ENCODE measurements at regions not wholly inside any gene's neighbourhood (a gene's known extent, or its start where the extent isn't known, plus 50 kb on each side); places are given as distances from the start of the nearest gene placed in this dataset.

DNA sequence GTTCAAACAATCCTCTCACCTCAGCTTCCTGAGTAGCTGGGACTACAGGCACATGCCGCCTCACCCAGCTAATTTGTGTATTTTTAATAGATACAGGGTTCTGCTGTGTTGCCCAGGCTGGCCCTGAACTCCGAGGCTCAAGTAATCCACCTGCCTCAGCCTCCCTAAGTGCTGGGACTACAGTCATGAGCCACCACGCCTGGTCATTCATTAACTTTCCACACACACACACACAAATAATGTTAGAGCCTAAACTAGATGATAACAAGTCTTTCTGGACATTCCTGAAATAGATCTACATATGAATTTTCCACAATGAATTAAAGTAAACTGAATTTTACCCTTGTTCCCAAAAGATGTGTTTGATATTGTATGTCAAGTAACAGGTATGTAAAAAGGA is 776.0 kb downstream of the GALC start:
- DNase-seq, result no peak

- no peak for DNase-seq
Observed at GRCh38 chr14:87214558-87214957, 778.4 kb downstream of the GALC start.

- DNase-seq, result no peak
Observed at GRCh38 chr14:87207756-87208155, 785.2 kb downstream of the GALC start.

DNA sequence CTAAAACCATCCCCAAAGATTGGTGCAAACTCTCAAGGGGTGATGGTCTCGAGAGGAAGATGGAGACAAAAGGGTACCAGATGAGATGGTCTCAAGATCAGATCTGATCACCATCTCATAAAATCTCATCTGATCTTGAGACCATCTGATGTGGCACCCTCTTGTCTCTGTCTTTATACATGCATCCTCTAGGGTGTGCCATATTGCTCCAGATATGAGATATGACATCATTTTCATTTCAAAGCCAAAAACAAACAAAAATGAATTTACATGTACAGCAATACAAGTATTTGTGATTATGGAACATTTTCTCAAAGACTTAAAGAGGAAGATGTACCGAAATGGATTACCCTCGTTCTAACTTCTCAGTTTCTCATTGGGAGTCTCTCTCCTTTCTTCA is 787.2 kb downstream of the GALC start:
- no peak for DNase-seq

- DNase-seq, result no peak
Observed at GRCh38 chr14:87203346-87203745, 789.6 kb downstream of the GALC start.

- no peak for DNase-seq
Observed at GRCh38 chr14:87199381-87199780, 793.6 kb downstream of the GALC start.

DNA sequence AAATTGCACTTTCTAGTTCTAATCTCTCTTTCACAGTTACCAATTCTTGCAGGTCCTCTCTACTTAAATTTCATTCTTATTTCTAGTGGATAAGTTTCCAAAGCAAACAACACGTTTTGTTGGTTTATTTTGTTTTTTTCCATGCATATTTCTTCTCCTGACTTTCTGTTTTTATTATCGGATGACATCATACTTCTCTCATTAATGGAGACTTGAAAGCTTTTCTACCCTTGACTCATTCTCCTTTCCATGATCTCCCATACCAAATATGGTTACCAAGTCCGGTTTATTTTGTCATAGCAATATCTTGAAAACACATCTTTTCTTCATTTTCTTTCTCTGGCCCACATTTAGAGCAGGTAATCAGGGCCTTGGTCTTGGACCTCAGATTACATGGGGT is 796.5 kb downstream of the GALC start:
- DNase-seq, result no peak

DNA sequence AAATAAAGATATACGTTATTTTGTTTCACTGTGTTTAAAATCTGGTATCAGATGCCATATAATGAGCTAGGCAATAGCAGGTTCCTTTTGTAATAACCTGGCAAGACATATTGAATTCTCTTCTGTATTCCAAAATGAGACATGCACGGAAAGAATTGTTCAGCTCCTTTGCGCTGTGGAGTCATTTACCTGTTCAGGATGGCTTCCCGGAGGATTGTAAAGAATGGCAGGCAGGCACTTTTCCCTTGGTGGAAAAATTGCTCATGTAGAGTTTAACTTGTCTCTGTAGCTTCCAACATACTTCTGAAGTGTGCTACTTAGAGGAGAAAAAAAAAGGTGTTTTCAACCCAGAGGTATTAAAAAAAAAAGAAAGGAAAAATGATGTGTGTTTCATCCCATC is 805.2 kb downstream of the GALC start:
- DNase-seq, result no peak

GRCh38 chr14:87186737-87187136 is 806.2 kb downstream of the GALC start:
- DNase-seq, result no peak

GRCh38 chr14:87185961-87186560 is 806.9 kb downstream of the GALC start:
- DNase-seq, result no peak

DNA sequence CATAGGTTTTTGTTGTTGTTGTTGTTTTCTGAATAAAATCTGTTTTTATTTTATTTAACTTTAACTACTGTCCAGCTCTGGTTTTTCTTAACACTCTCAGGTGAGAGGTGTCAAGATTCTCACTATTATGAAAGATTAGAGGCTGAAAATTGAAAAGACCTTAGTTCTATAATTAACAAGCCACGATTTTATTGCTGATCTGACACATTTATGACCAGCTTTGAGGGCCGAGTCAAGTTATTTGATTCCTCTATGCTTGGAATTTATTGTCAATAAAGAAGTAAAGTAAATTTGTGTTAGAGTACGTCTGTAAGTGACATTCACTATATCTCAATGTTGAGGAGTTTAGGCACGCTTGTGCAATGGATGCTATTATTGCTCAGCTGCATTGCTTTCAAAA is 808.8 kb downstream of the GALC start:
- no peak for DNase-seq

GRCh38 chr14:87181288-87181687 is 811.7 kb downstream of the GALC start:
- DNase-seq, result no peak

GRCh38 chr14:87179936-87180335 is 813.0 kb downstream of the GALC start:
- DNase-seq, result no peak

DNA sequence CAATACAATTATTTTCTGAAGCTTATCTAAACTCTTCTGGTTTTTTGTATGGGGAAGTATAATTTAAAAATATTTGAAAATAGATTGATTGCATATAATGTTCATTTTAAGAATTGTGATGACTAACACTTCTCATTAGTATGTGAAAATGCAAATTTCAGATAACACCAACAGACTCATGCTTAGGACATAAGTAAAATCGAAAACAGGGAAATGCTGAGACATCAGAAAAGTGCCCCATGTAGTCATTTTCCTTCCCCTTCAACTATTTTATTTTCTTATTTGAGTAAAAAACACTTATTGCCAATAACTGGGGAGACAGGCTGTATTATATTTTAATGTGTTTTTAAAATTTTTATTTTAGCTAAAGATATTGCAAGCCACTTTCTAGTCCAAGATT is 814.7 kb downstream of the GALC start:
- DNase-seq, result no peak

GRCh38 chr14:87175175-87175574 is 817.8 kb downstream of the GALC start:
- DNase-seq, result no peak

DNA sequence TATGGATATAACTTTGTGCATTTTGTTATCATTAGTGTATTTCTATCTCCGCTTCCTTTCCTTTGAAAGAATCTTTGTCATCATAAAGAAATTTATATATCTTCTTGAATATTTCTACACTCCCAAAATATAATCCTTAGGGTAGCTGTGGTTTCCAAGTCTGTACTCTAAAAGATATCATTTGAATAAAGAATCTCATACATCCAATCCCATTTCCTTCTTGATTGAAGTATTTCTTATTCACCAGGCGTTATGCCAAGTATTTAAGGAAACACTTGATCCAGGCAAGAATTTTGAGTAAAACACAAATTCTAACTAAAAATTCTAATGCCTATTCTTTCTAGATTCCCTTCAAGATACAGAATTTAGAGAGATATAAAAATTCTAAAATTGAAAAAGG is 821.8 kb downstream of the GALC start:
- DNase-seq, result no peak

- no peak for DNase-seq
Observed at GRCh38 chr14:87170179-87170578, 822.8 kb downstream of the GALC start.

DNA sequence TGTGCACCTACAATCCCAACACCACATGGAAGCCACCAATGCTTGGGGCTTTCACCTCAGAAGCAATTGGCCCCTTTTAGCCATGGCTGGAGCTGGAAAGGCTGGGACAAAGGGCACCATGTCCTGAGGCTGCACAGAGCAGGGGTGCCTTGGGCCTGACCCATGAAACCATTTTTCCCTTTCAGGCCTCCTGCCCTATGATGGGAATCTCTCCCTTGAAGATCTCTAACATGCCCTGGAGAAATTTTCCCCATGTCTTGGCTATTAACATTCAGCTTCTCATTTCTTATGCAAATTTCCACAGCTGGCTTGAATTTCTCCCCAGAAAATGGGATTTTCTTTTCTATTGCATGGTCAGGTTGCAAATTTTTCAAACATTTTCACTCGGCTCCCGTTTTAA is 823.6 kb downstream of the GALC start:
- no peak for DNase-seq

DNA sequence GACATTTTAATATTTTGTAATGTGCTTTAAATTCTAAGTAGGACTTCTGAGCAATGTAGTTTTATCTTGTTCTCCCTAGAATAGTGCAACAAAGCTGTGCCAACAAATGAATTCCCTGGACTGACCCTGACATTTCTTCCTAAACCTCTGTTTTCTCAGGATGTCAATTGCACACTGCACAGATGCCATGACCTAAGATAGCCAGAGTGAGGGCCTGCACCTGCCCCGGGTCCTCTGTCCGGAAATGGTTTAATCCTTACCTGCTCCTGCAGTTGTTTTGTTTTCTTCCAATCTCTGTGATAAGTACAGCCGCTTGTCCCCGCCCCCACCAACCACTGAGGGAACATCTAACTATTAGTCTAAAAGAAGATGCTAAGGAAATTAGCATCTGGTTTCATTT is 831.5 kb downstream of the GALC start:
- no peak for DNase-seq

DNA sequence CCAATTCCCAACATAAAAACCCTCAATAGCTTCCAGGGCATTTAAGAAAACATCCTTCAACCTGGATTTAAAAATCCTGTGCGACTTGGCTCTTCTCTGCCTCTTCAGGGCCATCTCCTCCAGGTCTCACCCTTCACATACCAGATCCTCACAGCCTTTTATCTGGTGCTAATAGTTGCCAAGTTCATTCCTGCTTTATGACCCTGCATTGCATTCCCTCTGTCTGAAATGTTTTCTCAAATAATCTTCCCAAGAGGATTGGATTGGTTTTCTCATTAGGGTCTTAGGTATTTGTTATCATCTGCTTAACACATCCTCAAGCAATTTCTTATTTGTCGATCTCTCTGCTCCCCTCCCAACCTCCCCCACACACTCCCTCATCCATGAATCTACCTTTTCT is 832.0 kb downstream of the GALC start:
- DNase-seq, result no peak

DNA sequence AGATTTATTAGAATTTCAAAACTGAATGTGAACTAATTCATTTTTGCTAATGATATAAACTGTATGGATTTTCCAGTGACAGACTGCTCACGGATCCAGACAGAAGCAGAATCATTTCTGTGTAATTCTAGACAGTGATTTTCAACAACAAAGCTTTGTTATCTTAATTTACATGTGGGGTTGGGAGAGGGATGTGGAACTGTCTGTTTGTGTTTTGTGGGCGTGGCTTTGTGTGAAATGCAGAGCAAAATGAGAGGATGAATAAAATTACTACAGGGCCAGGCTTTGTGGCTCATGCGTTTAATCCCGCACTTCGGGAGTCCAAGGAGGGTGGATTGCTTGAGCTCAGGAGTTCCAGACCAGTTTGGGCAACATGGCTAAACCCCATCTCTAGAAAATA is 834.7 kb downstream of the GALC start:
- no peak for DNase-seq

DNA sequence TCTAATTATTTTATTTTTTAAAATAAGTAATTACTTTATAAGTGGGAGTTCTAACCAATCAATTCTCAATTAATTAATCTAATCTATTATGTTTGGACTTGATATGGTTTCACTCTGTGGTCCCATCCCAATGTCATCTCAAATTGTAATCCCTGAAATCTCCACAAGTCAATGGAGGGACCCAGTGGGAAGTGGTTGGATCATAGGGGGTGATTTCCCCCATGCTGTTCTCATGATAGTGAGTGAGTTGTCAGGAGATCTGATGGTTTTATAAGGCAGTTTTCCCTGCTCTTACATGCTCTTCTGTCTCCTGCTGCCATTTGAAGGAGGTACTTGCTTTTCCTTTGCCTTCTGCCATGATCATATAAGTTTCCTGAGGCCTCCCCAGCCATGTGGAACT is 836.1 kb downstream of the GALC start:
- no peak for DNase-seq

GRCh38 chr14:87155856-87156488 is 837.0 kb downstream of the GALC start:
- no peak for DNase-seq

- DNase-seq, result no peak
Observed at GRCh38 chr14:87153901-87154300, 839.1 kb downstream of the GALC start.

DNA sequence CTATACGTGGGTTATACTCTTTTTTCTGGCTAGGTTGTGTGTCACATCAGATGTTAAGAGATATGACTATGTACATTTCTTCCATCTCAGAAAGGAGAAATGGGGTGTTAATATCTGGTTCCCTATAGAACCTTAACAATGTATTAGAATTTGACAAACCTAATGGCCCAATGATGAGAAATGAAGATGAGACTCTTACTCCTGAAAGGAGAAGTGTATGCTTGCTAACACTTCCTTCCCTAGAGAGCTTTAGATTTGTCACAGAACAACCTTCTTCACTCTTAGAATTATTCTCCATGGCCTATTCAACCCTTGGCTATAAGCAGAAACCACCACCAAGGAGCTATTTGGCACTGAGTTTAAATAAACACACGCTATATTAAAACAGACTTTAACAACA is 839.6 kb downstream of the GALC start:
- DNase-seq, result no peak
